GM12873 (cell line): ENCODE measurements at regions not wholly inside any gene's neighbourhood (a gene's known extent, or its start where the extent isn't known, plus 50 kb on each side); places are given as distances from the start of the nearest gene placed in this dataset.

ENCODE experiments used
- CTCF ChIP-seq: IDR thresholded peaks from 2 replicates; pipeline ENCODE4 v1.5.1; 2012; ENCODE audit warnings: low read depth, mild to moderate bottlenecking, moderate library complexity, low read length, control low read depth; ENCODE audit not compliant: insufficient read depth; ENCODE audit errors: missing control alignments

GRCh38 chr2:58700591-58700990 is 459.5 kb upstream of the FANCL start:
- no peak for TF ChIP-seq CTCF

GRCh38 chr2:58699411-58699810 is 458.3 kb upstream of the FANCL start:
- TF ChIP-seq CTCF = no peak

- TF ChIP-seq CTCF = no peak
Observed at GRCh38 chr2:58698620-58699019, 457.5 kb upstream of the FANCL start.

GRCh38 chr2:58688813-58689212 is 447.7 kb upstream of the FANCL start:
- TF ChIP-seq CTCF = no peak

- TF ChIP-seq CTCF = no peak
Observed at GRCh38 chr2:58686776-58687175, 445.7 kb upstream of the FANCL start.

GRCh38 chr2:58680755-58681310 is 439.7 kb upstream of the FANCL start:
- no peak for TF ChIP-seq CTCF

DNA sequence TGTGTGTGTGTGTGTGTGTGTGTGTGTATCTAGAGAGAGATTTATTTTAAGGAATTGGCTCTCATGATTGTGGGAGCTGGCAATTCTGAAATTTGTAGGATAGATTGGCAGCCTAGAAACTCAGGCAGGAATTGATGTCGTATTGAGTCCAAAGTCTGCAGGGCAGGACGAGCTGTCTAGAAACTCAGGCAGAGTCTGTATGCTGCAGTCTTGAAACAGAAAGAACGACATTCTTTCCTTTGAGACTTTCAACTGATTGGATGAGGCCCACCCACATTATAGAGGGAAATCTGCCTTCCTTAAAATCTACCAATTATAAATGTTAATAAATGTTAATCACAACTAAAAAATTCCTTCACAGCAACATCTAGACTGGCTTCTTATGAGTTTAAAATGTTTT is 436.6 kb upstream of the FANCL start:
- no peak for TF ChIP-seq CTCF
